SK-N-SH treated with all-trans-retinoic acid at 6 μM for 48 hours (cell line): ENCODE measurements at regions not wholly inside any gene's neighbourhood (a gene's known extent, or its start where the extent isn't known, plus 50 kb on each side); places are given as distances from the start of the nearest gene placed in this dataset.

Experiments used
- ISL1 ChIP-seq: fragments of 250-450 bp; sonication (Bioruptor Pico); IDR thresholded peaks from 2 replicates; pipeline ENCODE4 v2.1.2; 2022; ENCODE audit warnings: mild to moderate bottlenecking, moderate library complexity
- POU6F1 ChIP-seq: fragments of 250-450 bp; sonication (Bioruptor Pico); IDR thresholded peaks from 2 replicates; pipeline ENCODE4 v1.8.0; 2021; ENCODE audit warnings: low read depth, mild to moderate bottlenecking, moderate library complexity, borderline replicate concordance

- TF ChIP-seq POU6F1 = no peak
- TF ChIP-seq ISL1 = no peak
Measured at GRCh38 chr2:200752835-200753234, 58.9 kb upstream of the BZW1 start.
